ENCODE measurements at regions not wholly inside any gene's neighbourhood (a gene's known extent, or its start where the extent isn't known, plus 50 kb on each side); places are given as distances from the start of the nearest gene placed in this dataset.

- CTCF ChIA-PET: no interaction called here
These were observed 318.5 kb downstream of the RAD51AP2 start for GRCh38 chr2:17199741-17200140.

GRCh38 chr2:17196380-17196779 is 321.9 kb downstream of the RAD51AP2 start:
- Mint-ChIP-seq H3K27me3 (no peaks in the 10 kb centered on the region), H3K27ac (no peak overlapping the region), H3K36me3 (ENCODE audit: low read depth) (no peaks in the 10 kb centered on the region), H3K4me1 (ENCODE audit: low read depth) (no peaks in the 10 kb centered on the region), H3K9me3 (peaks cover 3% of the 10 kb centered on the region), H3K4me3 (no peak overlapping the region)
- DNase-seq (no peak), ATAC-seq (ENCODE audit: poor library complexity) (no peak)
- ChIA-PET POLR2A (no interaction called here), CTCF (interaction anchor here (0.6 kb wide), 1 partner anchor 833 kb away, joined by 3 read pairs; no protein-coding TSS in a partner anchor)
- Histone ChIP-seq H3K27ac (ENCODE audit: low read depth in 1 of 2, low read length in 2 of 2) (no peak overlapping the region), H3K9me3 (ENCODE audit: control insufficient read depth in 1 of 2, insufficient read depth in 1 of 2, low read length in 2 of 2) (peaks cover 0 to 10% of the 10 kb centered on the region in 2 experiments), H3K27me3 (ENCODE audit: control insufficient read depth in 1 of 2, insufficient read depth in 2 of 2, low read length in 2 of 2) (no peaks in the 10 kb centered on the region), H3K4me3 (ENCODE audit: low read length) (no peak overlapping the region), H3K4me1 (ENCODE audit: insufficient read depth, low read length) (no peaks in the 10 kb centered on the region), H3K36me3 (ENCODE audit: insufficient read depth, low read length) (no peaks in the 10 kb centered on the region)
- intact Hi-C loops (cut with DNase I, micrococcal nuclease): no loop called here
- no peak for TF ChIP-seq CTCF (IDR thresholded peaks at IDR 0.05)

More at GRCh38 chr2:17199741-17200140, 318.5 kb downstream of the RAD51AP2 start:
- Histone ChIP-seq H3K9me3 (ENCODE audit: control insufficient read depth in 1 of 2, insufficient read depth in 1 of 2, low read length in 2 of 2) (peaks cover 0 to 3% of the 10 kb centered on the region in 2 experiments), H3K27me3 (ENCODE audit: control insufficient read depth in 1 of 2, insufficient read depth in 2 of 2, low read length in 2 of 2) (no peaks in the 10 kb centered on the region), H3K4me3 (ENCODE audit: low read length) (no peak overlapping the region), H3K27ac (ENCODE audit: low read depth in 1 of 2, low read length in 2 of 2) (no peak overlapping the region), H3K4me1 (ENCODE audit: insufficient read depth, low read length) (no peaks in the 10 kb centered on the region), H3K36me3 (ENCODE audit: insufficient read depth, low read length) (no peaks in the 10 kb centered on the region)
- TF ChIP-seq CTCF (IDR thresholded peaks at IDR 0.05): no peak
- ATAC-seq (ENCODE audit: poor library complexity) (no peak), DNase-seq (no peak)
- no peaks in the 10 kb centered on the region for H3K36me3 Mint-ChIP-seq (ENCODE audit: low read depth)
- H3K4me3 Mint-ChIP-seq: no peak overlapping the region
- intact Hi-C loops (cut with DNase I, micrococcal nuclease): no loop called here
- peaks cover 9% of the 10 kb centered on the region for H3K9me3 Mint-ChIP-seq
- no peaks in the 10 kb centered on the region for H3K4me1 Mint-ChIP-seq (ENCODE audit: low read depth)
- POLR2A ChIA-PET: no interaction called here
- no peaks in the 10 kb centered on the region for H3K27me3 Mint-ChIP-seq
- H3K27ac Mint-ChIP-seq: no peak overlapping the region

- peaks cover 3% of the 10 kb centered on the region for H3K9me3 Mint-ChIP-seq
- no peak for ATAC-seq (ENCODE audit: poor library complexity)
- no peak overlapping the region for H3K27ac Mint-ChIP-seq
- no peak overlapping the region for H3K4me3 Mint-ChIP-seq
- ChIA-PET POLR2A (no interaction called here), CTCF (no interaction called here)
- H3K27ac ChIP-seq (ENCODE audit: low read depth in 1 of 2, low read length in 2 of 2): no peak overlapping the region
- H3K4me1 ChIP-seq (ENCODE audit: insufficient read depth, low read length): no peaks in the 10 kb centered on the region
- H3K9me3 ChIP-seq (ENCODE audit: control insufficient read depth in 1 of 2, insufficient read depth in 1 of 2, low read length in 2 of 2): peaks cover 0 to 10% of the 10 kb centered on the region in 2 experiments
- no peak overlapping the region for H3K4me3 ChIP-seq (ENCODE audit: low read length)
- no peak for TF ChIP-seq CTCF (IDR thresholded peaks at IDR 0.05)
- no peaks in the 10 kb centered on the region for H3K4me1 Mint-ChIP-seq (ENCODE audit: low read depth)
- DNase-seq: no peak
- intact Hi-C loops (cut with DNase I, micrococcal nuclease): no loop called here
- no peaks in the 10 kb centered on the region for H3K27me3 ChIP-seq (ENCODE audit: control insufficient read depth in 1 of 2, insufficient read depth in 2 of 2, low read length in 2 of 2)
- no peaks in the 10 kb centered on the region for H3K36me3 ChIP-seq (ENCODE audit: insufficient read depth, low read length)
- H3K36me3 Mint-ChIP-seq (ENCODE audit: low read depth): no peaks in the 10 kb centered on the region
- no peaks in the 10 kb centered on the region for H3K27me3 Mint-ChIP-seq
These were observed 323.2 kb downstream of the RAD51AP2 start for GRCh38 chr2:17195016-17195415.
